KG1 (cell line): ENCODE measurements at regions not wholly inside any gene's neighbourhood (a gene's known extent, or its start where the extent isn't known, plus 50 kb on each side); places are given as distances from the start of the nearest gene placed in this dataset.
"Not testable (repeated sequence)": the region's sequence is repeated elsewhere in the genome, so short reads cannot be mapped to it uniquely, and the experiment has no call there.

Experiments
- DNase-seq: peaks from one replicate; lab custom pipeline; 2025; lab: John Stamatoyannopoulos, UW

- DNase-seq: no peak
These were observed 894.1 kb upstream of the MIR17HG start for GRCh38 chr13:90453342-90453741.

- DNase-seq: no peak
These were observed 893.4 kb upstream of the MIR17HG start for GRCh38 chr13:90454002-90454636.

GRCh38 chr13:90455067-90455466 lies 892.4 kb upstream of the MIR17HG start:
- no peak for DNase-seq

GRCh38 chr13:90455823-90456222 lies 891.7 kb upstream of the MIR17HG start:
- DNase-seq: no peak

GRCh38 chr13:90461398-90461797 lies 886.1 kb upstream of the MIR17HG start:
- no peak for DNase-seq

- DNase-seq: no peak
These were observed 870.3 kb upstream of the MIR17HG start for GRCh38 chr13:90477216-90477615.

- DNase-seq: no peak
These were observed 863.6 kb upstream of the MIR17HG start for GRCh38 chr13:90483906-90484305.

GRCh38 chr13:90485436-90485835 lies 862.1 kb upstream of the MIR17HG start:
- DNase-seq: no peak

GRCh38 chr13:90492872-90493271 lies 854.6 kb upstream of the MIR17HG start:
- DNase-seq: no peak

GRCh38 chr13:90493667-90494066 lies 853.8 kb upstream of the MIR17HG start:
- no peak for DNase-seq

GRCh38 chr13:90494849-90495248 lies 852.6 kb upstream of the MIR17HG start:
- DNase-seq: not testable (repeated sequence)

- DNase-seq: no peak
These were observed 849.4 kb upstream of the MIR17HG start for GRCh38 chr13:90498096-90498495.

GRCh38 chr13:90498816-90499215 lies 848.7 kb upstream of the MIR17HG start:
- no peak for DNase-seq

GRCh38 chr13:90500569-90500968 lies 846.9 kb upstream of the MIR17HG start:
- no peak for DNase-seq

- DNase-seq: no peak
These were observed 845.3 kb upstream of the MIR17HG start for GRCh38 chr13:90502153-90502552.

- no peak for DNase-seq
These were observed 844.7 kb upstream of the MIR17HG start for GRCh38 chr13:90502762-90503161.

GRCh38 chr13:90510319-90510718 lies 837.2 kb upstream of the MIR17HG start:
- no peak for DNase-seq

GRCh38 chr13:90511903-90512302 lies 835.6 kb upstream of the MIR17HG start:
- no peak for DNase-seq

GRCh38 chr13:90514712-90515111 lies 832.8 kb upstream of the MIR17HG start:
- not testable (repeated sequence) for DNase-seq

- no peak for DNase-seq
These were observed 829.1 kb upstream of the MIR17HG start for GRCh38 chr13:90518417-90518816.

- DNase-seq: no peak
These were observed 828.3 kb upstream of the MIR17HG start for GRCh38 chr13:90519157-90519556.

GRCh38 chr13:90526711-90527110 lies 820.8 kb upstream of the MIR17HG start:
- DNase-seq: no peak

- DNase-seq: no peak
These were observed 815.7 kb upstream of the MIR17HG start for GRCh38 chr13:90531744-90532143.

- DNase-seq: no peak
These were observed 814.5 kb upstream of the MIR17HG start for GRCh38 chr13:90532861-90533492.
